Tibial artery (tissue), 4 donors: ENCODE measurements at regions not wholly inside any gene's neighbourhood (a gene's known extent, or its start where the extent isn't known, plus 50 kb on each side); places are given as distances from the start of the nearest gene placed in this dataset.

Source experiments
- DNase-seq, 2 donors: peaks; one replicate each; pipeline ENCODE4 v3.0.0-alpha.2; 2019
- H3K27ac ChIP-seq, 2 donors: fragments of 200-600 bp; sonication (generic) in 1 of 2; 1 replicate in 1 of 2; 2 replicates in 1 of 2; pipeline ENCODE4 v1.5.1; 2018 to 2019; ENCODE audit warnings: mild to moderate bottlenecking in 1 of 2
- H3K27me3 ChIP-seq, 2 donors: fragments of 200-600 bp; sonication (generic) in 1 of 2; one replicate each; pipeline versions ENCODE4 v1.5.1 to v1.6.0; 2016 to 2019
- H3K36me3 ChIP-seq, 3 donors: fragments of 200-600 bp; sonication (generic) in 2 of 3; one replicate each; pipeline ENCODE4 v1.5.1; 2016 to 2019; ENCODE audit warnings: mild to moderate bottlenecking in 2 of 3
- H3K4me1 ChIP-seq, 4 donors: fragments of 200-600 bp; sonication (generic) in 2 of 4; 1 replicate in 3 of 4; 2 replicates in 1 of 4; pipeline ENCODE4 v1.5.1; 2016 to 2019
- H3K4me3 ChIP-seq, 2 donors: fragments of 200-600 bp; sonication (generic) in 1 of 2; 1 replicate in 1 of 2; 2 replicates in 1 of 2; pipeline ENCODE4 v1.5.1; 2018 to 2019; ENCODE audit warnings: mild to moderate bottlenecking in 2 of 2
- H3K9me3 ChIP-seq, 3 donors: fragments of 200-600 bp; sonication (generic) in 1 of 3; one replicate each; pipeline ENCODE4 v1.5.1; 2016 to 2019
- intact Hi-C: fragments of 100-400 bp; cut with DNase I; formaldehyde crosslinking; loops from one replicate; pipeline ENCODE4 v1.15.0; 2023; ENCODE audit warnings: low total_unique reads
- TF ChIP-seq, protein P1 (sequence below), 2 experiments: fragments of 200-600 bp in 1 of 2; fragments of 450-650 bp in 1 of 2; IDR thresholded peaks; one replicate each; pipeline ENCODE4 v1.5.1; 2017 to 2019; ENCODE audit warnings: antibody characterized with exemption in 2 of 2, mild to moderate bottlenecking in 1 of 2, moderate library complexity in 1 of 2

DNA sequence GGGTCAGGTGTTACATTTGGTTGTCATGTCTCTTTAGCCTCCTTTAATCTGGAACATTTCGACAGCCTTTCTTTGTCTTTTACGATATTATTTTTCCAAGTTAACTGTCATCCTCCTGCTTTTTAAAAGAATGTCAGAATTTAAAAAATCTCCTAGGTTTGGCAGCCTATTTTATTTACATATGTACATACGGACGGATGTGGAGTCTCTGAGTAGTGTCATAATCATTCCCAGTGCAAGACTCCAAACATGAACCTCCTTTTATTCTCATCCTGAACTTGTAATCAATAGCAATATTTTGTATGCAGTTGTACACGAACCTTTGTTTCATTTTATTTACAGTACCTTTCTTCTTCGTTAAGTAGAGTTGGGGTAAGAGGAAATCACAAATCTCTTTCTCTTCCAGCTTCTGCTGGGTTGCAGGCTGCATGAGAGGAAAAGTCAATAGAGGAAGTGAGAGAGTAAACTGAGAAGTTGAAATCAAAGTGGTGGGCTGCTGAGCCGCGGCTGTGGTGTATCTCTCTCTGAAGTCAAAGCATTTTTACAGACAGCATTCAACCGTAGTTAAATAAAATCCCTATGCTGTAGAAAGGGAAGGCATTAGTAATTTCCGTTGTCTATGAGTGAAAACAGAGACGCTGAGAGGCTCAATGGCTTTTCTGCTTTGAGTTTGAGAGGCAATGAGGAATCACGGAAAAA is 53.9 kb upstream of the RPS6KA3 start:
- no peaks in the 10 kb centered on the region for H3K4me1 ChIP-seq
- no peaks in the 10 kb centered on the region for H3K9me3 ChIP-seq
- DNase-seq, result no peak
- no peak overlapping the region for H3K4me3 ChIP-seq
- no peaks in the 10 kb centered on the region for H3K36me3 ChIP-seq
- no peak overlapping the region for H3K27ac ChIP-seq
- no peaks in the 10 kb centered on the region for H3K27me3 ChIP-seq
- intact Hi-C loops, result no loop called here
- TF ChIP-seq, protein P1, sequence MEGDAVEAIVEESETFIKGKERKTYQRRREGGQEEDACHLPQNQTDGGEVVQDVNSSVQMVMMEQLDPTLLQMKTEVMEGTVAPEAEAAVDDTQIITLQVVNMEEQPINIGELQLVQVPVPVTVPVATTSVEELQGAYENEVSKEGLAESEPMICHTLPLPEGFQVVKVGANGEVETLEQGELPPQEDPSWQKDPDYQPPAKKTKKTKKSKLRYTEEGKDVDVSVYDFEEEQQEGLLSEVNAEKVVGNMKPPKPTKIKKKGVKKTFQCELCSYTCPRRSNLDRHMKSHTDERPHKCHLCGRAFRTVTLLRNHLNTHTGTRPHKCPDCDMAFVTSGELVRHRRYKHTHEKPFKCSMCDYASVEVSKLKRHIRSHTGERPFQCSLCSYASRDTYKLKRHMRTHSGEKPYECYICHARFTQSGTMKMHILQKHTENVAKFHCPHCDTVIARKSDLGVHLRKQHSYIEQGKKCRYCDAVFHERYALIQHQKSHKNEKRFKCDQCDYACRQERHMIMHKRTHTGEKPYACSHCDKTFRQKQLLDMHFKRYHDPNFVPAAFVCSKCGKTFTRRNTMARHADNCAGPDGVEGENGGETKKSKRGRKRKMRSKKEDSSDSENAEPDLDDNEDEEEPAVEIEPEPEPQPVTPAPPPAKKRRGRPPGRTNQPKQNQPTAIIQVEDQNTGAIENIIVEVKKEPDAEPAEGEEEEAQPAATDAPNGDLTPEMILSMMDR (IDR thresholded peaks at IDR 0.05), result no peak

DNA sequence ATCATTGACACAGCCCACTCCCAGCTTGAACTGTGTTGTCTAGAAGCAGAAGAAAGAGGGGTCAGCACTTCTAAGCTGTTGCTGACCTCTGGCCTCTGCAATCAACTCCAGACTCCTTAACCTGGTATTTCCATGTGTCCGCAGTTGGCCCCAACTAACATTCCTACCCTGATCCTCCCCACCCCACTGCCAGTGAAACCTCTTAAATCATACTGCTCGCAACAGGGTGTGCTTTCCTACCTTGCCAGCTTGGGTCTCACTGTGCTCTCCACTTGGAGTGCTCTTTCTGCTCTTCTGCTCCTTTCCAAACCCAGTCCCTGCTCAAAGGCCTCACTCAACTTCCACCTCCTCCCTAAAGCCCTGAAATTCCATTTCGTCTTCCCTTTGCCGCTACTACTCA is 52.3 kb upstream of the RPS6KA3 start:
- Histone ChIP-seq H3K36me3 (no peaks in the 10 kb centered on the region), H3K4me3 (no peak overlapping the region), H3K9me3 (no peaks in the 10 kb centered on the region), H3K4me1 (no peaks in the 10 kb centered on the region), H3K27ac (no peak overlapping the region), H3K27me3 (no peaks in the 10 kb centered on the region)
- intact Hi-C loops, result no loop called here
- DNase-seq, result no peak
- TF ChIP-seq, protein P1 (IDR thresholded peaks at IDR 0.05), result no peak

DNA sequence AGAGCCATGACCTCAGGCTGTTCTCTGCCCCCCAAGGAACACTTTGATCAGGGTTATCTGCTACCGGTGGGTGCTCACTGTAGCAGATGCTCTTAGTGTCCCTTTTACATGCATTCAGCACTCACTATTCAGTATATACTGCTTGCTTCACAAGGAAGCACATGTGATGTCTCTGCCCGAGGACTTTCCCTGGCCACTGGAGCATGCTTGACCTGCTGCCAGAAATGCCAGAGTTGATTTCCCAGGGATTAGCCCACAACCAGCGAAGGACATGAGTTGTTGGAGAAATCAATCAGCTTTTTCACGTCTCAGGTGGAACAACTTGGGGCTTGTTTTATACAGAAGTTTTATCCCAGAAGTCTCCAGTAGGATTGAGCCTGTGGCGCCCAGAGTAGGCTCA is 51.2 kb upstream of the RPS6KA3 start:
- H3K4me1 ChIP-seq, result no peaks in the 10 kb centered on the region
- no peaks in the 10 kb centered on the region for H3K9me3 ChIP-seq
- H3K4me3 ChIP-seq, result no peak overlapping the region
- no peak for DNase-seq
- TF ChIP-seq, protein P1 (IDR thresholded peaks at IDR 0.05), result no peak
- H3K36me3 ChIP-seq, result no peaks in the 10 kb centered on the region
- no peak overlapping the region for H3K27ac ChIP-seq
- no peaks in the 10 kb centered on the region for H3K27me3 ChIP-seq
- intact Hi-C loops, result no loop called here
